SK-N-MC (cell line): ENCODE measurements at regions not wholly inside any gene's neighbourhood (a gene's known extent, or its start where the extent isn't known, plus 50 kb on each side); places are given as distances from the start of the nearest gene placed in this dataset.
"Not testable (repeated sequence)": the region's sequence is repeated elsewhere in the genome, so short reads cannot be mapped to it uniquely, and the experiment has no call there.

Source experiments
- DNase-seq: peaks from one replicate; pipeline ENCODE4 v3.0.0-alpha.2; 2011; ENCODE audit warnings: low read depth, low spot score
- H3K27ac ChIP-seq: fragments of 200-600 bp; sonication (generic); 2 replicates; pipeline ENCODE4 v1.5.1; 2016; ENCODE audit warnings: mixed run types
- H3K36me3 ChIP-seq: fragments of 200-600 bp; sonication (generic); 2 replicates; pipeline ENCODE4 v1.6.1; 2017; ENCODE audit warnings: antibody characterized with exemption, low read length, mixed read lengths; ENCODE audit not compliant: insufficient read depth
- H3K4me3 ChIP-seq: fragments of 200-600 bp; sonication (generic); 2 replicates; pipeline ENCODE4 v1.5.1; 2016
- H3K9ac ChIP-seq: fragments of 200-600 bp; sonication (generic); 2 replicates; pipeline ENCODE4 v1.8.0; 2017; ENCODE audit warnings: mixed run types, mixed read lengths; ENCODE audit not compliant: insufficient read length
- H3K9me3 ChIP-seq: fragments of 200-600 bp; sonication (generic); 2 replicates; pipeline ENCODE4 v1.6.1; 2017; ENCODE audit warnings: low read depth, mild to moderate bottlenecking, antibody characterized with exemption, low read length, moderate library complexity, mixed read lengths
- EZH2 ChIP-seq: fragments of 200-600 bp; sonication (generic); IDR thresholded peaks from one replicate; pipeline ENCODE4 v1.6.1; 2017; ENCODE audit warnings: antibody characterized with exemption
- FOXP2 ChIP-seq: optimal IDR thresholded peaks from 2 replicates; pipeline ENCODE3; 2011; ENCODE audit warnings: mild to moderate bottlenecking, moderate library complexity; ENCODE audit not compliant: insufficient read depth; ENCODE audit errors: extremely low read length, control extremely low read depth
- POLR2AphosphoS5 ChIP-seq: IDR thresholded peaks from 2 replicates; pipeline ENCODE4 v1.6.1; 2012; ENCODE audit warnings: mild to moderate bottlenecking, low read depth, low read length, borderline replicate concordance

GRCh38 chr7:17103170-17103569 is 195.3 kb upstream of the AHR start:
- no peak for DNase-seq
- Histone ChIP-seq H3K36me3 (no peaks in the 10 kb centered on the region), H3K9me3 (no peaks in the 10 kb centered on the region), H3K27ac (no peak overlapping the region), H3K4me3 (no peak overlapping the region), H3K9ac (no peak overlapping the region)
- no peak for TF ChIP-seq EZH2
- no peak for TF ChIP-seq FOXP2
- TF ChIP-seq POLR2AphosphoS5: no peak

DNA sequence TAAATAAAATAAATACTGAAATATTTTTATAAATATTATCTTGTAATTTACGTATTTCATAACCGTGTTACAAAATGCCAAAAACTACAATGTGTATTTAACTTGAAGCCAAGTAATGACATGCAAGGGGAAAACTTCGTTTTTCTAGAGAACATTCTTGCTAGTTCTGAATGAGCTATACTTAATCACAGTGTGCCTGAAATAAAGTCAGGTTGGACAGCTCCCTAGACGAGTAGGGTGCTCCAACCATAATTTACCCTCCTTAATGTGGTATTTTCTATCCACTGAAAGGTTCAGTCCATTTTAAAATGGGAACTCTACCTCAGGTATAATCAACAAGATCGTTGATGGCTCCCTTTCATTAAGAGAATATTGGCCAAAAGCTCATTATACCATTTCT is 194.5 kb upstream of the AHR start:
- no peaks in the 10 kb centered on the region for H3K36me3 ChIP-seq
- H3K9ac ChIP-seq: no peak overlapping the region
- TF ChIP-seq EZH2 (no peak), POLR2AphosphoS5 (no peak), FOXP2 (no peak)
- H3K9me3 ChIP-seq: no peaks in the 10 kb centered on the region
- DNase-seq: no peak
- H3K4me3 ChIP-seq: no peak overlapping the region
- H3K27ac ChIP-seq: no peak overlapping the region

DNA sequence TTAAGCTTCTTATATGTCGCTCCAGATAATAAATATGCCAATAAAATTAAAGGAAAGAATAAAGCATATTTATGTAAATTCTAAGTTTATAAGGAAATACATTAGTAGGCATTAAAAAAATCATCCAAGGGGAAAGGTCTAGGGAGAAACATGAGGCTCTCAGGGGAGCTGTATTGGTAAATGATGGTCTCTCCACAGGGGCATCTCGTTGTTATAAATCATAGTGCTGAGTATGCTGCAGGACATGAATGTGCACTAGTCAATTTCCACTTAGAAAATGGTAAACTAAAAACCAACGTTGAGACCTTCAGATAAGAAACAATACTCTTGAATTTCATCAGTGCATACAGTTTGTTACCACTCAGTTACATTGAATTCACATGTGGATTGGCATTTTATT is 194.0 kb upstream of the AHR start:
- Histone ChIP-seq H3K9me3 (no peaks in the 10 kb centered on the region), H3K4me3 (no peak overlapping the region), H3K36me3 (no peaks in the 10 kb centered on the region), H3K9ac (no peak overlapping the region), H3K27ac (no peak overlapping the region)
- TF ChIP-seq EZH2: no peak
- no peak for DNase-seq

GRCh38 chr7:17105701-17106100 is 192.8 kb upstream of the AHR start:
- no peaks in the 10 kb centered on the region for H3K36me3 ChIP-seq
- H3K9me3 ChIP-seq: no peaks in the 10 kb centered on the region

DNA sequence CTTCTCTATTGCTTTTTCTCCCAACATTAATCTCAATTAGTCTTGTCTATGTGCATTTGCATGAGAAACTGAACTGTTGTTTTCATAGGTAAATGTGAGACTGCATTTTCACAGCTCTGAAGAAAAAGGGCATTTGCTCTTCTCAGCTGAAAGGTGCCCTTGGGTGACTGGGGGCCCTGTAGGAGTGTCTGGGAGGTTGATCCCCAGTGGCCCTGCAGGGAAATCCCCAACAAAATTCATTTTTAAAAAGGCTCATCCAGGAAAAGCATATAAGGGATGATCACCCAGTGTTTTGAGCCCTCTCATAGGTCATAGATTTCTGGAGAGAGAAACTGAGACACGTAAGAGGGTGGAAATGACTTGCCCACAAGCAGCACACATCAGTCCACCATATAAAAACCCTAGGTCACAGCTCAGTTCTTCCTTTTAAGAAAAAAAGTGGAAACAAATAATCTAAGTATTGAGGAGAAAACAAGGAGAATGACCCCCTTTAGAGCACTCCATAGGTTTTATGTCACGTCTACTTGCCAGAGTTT is 190.3 kb upstream of the AHR start:
- H3K4me3 ChIP-seq: no peak overlapping the region
- H3K36me3 ChIP-seq: no peaks in the 10 kb centered on the region
- H3K9me3 ChIP-seq: no peaks in the 10 kb centered on the region
- DNase-seq: no peak
- TF ChIP-seq FOXP2: no peak
- TF ChIP-seq POLR2AphosphoS5: no peak
- no peak for TF ChIP-seq EZH2
- H3K27ac ChIP-seq: no peak overlapping the region
- H3K9ac ChIP-seq: no peak overlapping the region

More at GRCh38 chr7:17105701-17106100, 192.8 kb upstream of the AHR start:
- H3K27ac ChIP-seq: no peak overlapping the region
- TF ChIP-seq POLR2AphosphoS5 (no peak), FOXP2 (no peak), EZH2 (no peak)
- DNase-seq: no peak
- no peak overlapping the region for H3K9ac ChIP-seq
- no peak overlapping the region for H3K4me3 ChIP-seq

DNA sequence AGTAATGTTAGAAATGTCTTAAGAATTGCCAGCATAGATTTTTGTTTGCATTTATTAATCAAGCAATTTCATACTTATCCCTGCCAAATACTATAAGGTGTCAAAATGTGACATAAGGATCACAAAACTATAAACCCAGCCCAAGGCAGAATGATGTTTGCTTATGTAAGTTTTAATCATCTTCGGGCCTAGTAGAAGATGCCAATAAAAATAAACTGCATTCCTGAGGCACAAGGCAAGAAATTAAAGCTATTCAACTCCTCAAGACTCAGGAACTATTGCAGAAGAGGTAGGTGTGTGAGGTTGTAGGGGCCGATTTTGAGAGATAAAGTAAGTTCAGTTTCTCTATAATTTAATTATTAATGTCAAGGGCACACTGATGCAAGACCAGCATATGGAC is 189.4 kb upstream of the AHR start:
- Histone ChIP-seq H3K9ac (no peak overlapping the region), H3K9me3 (no peaks in the 10 kb centered on the region), H3K36me3 (no peaks in the 10 kb centered on the region), H3K4me3 (no peak overlapping the region), H3K27ac (no peak overlapping the region)
- no peak for DNase-seq
- TF ChIP-seq EZH2 (no peak), POLR2AphosphoS5 (no peak), FOXP2 (no peak)

GRCh38 chr7:17113770-17114169 is 184.7 kb upstream of the AHR start:
- H3K36me3 ChIP-seq, DNase-seq, H3K9me3 ChIP-seq, H3K9ac ChIP-seq, H3K27ac ChIP-seq, H3K4me3 ChIP-seq: not testable (repeated sequence)

DNA sequence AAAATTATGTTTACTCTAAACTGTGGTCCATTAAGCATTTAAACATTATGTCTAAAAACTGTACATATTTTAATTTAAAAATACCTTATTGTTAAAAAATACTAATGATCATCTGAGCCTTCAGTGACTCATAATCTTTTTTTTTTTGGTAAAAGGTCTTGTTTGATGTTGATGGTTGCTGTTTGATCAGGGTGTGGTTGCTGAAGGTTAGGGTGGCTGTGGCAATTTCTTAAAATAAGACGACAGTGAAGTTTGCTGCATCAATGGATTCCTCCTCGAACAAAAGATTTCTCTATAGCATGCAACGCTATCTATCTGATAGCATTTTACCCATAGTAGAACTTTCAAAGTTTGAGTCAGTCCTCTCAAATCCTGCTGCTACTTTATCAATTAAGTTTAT is 180.0 kb upstream of the AHR start:
- no peak overlapping the region for H3K27ac ChIP-seq
- H3K36me3 ChIP-seq: no peaks in the 10 kb centered on the region
- no peaks in the 10 kb centered on the region for H3K9me3 ChIP-seq
- DNase-seq: no peak
- H3K4me3 ChIP-seq: no peak overlapping the region
- no peak overlapping the region for H3K9ac ChIP-seq
- TF ChIP-seq FOXP2: no peak
- TF ChIP-seq POLR2AphosphoS5: no peak
- no peak for TF ChIP-seq EZH2

GRCh38 chr7:17120756-17121155 is 177.7 kb upstream of the AHR start:
- TF ChIP-seq POLR2AphosphoS5 (no peak), EZH2 (no peak), FOXP2 (no peak)
- DNase-seq: no peak
- no peaks in the 10 kb centered on the region for H3K36me3 ChIP-seq
- no peak overlapping the region for H3K27ac ChIP-seq
- no peaks in the 10 kb centered on the region for H3K9me3 ChIP-seq
- H3K4me3 ChIP-seq: no peak overlapping the region
- no peak overlapping the region for H3K9ac ChIP-seq
